IgD-negative memory B cell (primary cell): ENCODE measurements at regions not wholly inside any gene's neighbourhood (a gene's known extent, or its start where the extent isn't known, plus 50 kb on each side); places are given as distances from the start of the nearest gene placed in this dataset.
A peak's percentile ranks its signal among the peaks of the same experiment; 100 is the strongest.
"Not testable (repeated sequence)": the region's sequence is repeated elsewhere in the genome, so short reads cannot be mapped to it uniquely, and the experiment has no call there.

Experiments used
- H3K27ac Mint-ChIP-seq, 3 donors: one replicate each; pipeline ENCODE4 v1.8.0; 2020 to 2022; ENCODE audit warnings: mild to moderate bottlenecking in 3 of 3, mixed read lengths in 3 of 3, moderate library complexity in 1 of 3
- H3K27me3 Mint-ChIP-seq: one replicate; pipeline ENCODE4 v1.8.0; 2021; ENCODE audit warnings: mixed read lengths
- H3K36me3 Mint-ChIP-seq: one replicate; pipeline ENCODE4 v1.8.0; 2020; ENCODE audit warnings: mild to moderate bottlenecking, mixed read lengths
- H3K4me1 Mint-ChIP-seq, 3 donors: one replicate each; pipeline ENCODE4 v1.8.0; 2020 to 2022; ENCODE audit warnings: mixed read lengths in 3 of 3, mild to moderate bottlenecking in 1 of 3
- H3K4me3 Mint-ChIP-seq, 4 donors: one replicate each; pipeline ENCODE4 v1.8.0; 2020 to 2022; ENCODE audit warnings: mild to moderate bottlenecking in 4 of 4, mixed read lengths in 4 of 4, moderate library complexity in 3 of 4
- H3K9me3 Mint-ChIP-seq, 3 donors: one replicate each; pipeline ENCODE4 v1.8.0; 2020 to 2021; ENCODE audit warnings: mixed read lengths in 3 of 3, mild to moderate bottlenecking in 1 of 3

GRCh38 chr6:29227235-29227634, 56.5 kb downstream of the OR2J2 start:
- Mint-ChIP-seq H3K27me3 (peaks cover 6% of the 10 kb centered on the region), H3K27ac (no peak overlapping the region), H3K4me1 (peaks cover 0 to 7% (median 4%) of the 10 kb centered on the region in 3 donors), H3K9me3 (no peaks in the 10 kb centered on the region), H3K4me3 (no peak overlapping the region), H3K36me3 (no peaks in the 10 kb centered on the region)

DNA sequence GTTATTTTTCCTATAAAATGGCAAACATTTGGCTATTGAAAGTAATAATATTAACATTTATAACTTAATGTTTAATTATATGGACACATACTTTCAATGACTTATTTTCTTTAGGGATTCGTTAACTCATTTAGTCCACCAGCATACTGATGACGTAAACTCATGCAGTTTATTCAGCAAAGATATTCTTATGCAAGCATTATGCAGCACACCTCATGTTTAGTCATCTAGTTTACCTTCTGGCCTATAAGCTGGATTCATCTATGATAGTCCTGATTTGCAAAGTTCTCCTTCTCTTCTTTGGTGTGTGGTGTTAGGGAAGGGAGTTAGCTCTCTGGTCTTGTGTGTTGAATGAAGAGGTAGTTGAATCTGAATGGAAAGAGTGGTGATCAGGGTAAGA, 60.0 kb downstream of the OR2J2 start:
- H3K36me3 Mint-ChIP-seq = no peaks in the 10 kb centered on the region
- no peak overlapping the region for H3K27ac Mint-ChIP-seq
- peaks cover 5% of the 10 kb centered on the region for H3K27me3 Mint-ChIP-seq
- H3K4me1 Mint-ChIP-seq = peaks cover 0 to 7% (median 4%) of the 10 kb centered on the region in 3 donors
- H3K9me3 Mint-ChIP-seq = no peaks in the 10 kb centered on the region
- no peak overlapping the region for H3K4me3 Mint-ChIP-seq

DNA sequence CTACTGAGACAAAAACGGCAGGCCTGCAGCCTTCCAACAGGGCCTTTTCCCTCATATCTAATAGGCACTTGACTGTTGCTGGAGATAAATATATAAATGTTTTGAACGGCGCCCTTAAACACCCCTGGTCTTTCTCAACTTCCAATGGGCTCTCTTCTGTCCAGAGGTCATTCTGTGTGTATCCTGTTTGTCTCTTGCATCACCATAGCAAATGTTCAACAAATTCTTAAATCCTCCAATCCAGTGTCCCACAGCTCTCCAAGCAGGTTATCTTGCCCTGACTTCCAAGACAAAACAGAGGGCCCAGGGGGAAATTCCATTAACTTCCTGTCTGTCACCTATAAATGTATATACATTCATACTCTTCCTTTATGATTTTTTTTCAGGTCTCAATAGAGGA, 62.0 kb downstream of the OR2J2 start:
- H3K4me1 Mint-ChIP-seq = peaks cover 0 to 2% (median 0%) of the 10 kb centered on the region in 3 donors
- H3K4me3 Mint-ChIP-seq = no peak overlapping the region
- no peak overlapping the region for H3K27ac Mint-ChIP-seq
- H3K36me3 Mint-ChIP-seq = no peaks in the 10 kb centered on the region
- H3K9me3 Mint-ChIP-seq = no peaks in the 10 kb centered on the region
- peaks cover 5% of the 10 kb centered on the region for H3K27me3 Mint-ChIP-seq

DNA sequence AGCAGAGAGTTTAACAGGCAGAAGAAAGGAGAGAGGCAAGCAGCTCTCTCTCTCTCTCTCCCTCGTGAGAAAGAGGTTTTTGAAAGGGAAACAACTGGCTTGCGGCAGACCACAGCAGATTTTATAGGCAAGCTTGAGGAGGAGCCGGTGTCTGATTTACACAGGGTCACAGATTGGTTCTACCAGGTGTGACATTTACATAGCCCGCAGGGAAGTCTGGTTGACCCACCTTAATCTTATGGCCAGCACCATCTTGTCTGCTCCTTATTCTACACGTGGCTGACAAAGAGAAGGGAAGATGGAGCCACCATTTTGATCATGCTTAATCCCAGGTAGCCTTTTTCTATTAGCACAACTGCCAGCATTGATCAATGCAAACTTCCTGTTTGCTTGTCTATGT, 65.4 kb downstream of the OR2J2 start:
- no peak overlapping the region for H3K4me3 Mint-ChIP-seq
- H3K36me3 Mint-ChIP-seq = no peaks in the 10 kb centered on the region
- peaks cover 3 to 4% (median 4%) of the 10 kb centered on the region in 3 donors for H3K9me3 Mint-ChIP-seq
- H3K27me3 Mint-ChIP-seq = no peaks in the 10 kb centered on the region
- H3K4me1 Mint-ChIP-seq = peaks cover 0 to 2% (median 0%) of the 10 kb centered on the region in 3 donors
- H3K27ac Mint-ChIP-seq = peak overlapping the region in 1 of 3 donors; percentile 7

DNA sequence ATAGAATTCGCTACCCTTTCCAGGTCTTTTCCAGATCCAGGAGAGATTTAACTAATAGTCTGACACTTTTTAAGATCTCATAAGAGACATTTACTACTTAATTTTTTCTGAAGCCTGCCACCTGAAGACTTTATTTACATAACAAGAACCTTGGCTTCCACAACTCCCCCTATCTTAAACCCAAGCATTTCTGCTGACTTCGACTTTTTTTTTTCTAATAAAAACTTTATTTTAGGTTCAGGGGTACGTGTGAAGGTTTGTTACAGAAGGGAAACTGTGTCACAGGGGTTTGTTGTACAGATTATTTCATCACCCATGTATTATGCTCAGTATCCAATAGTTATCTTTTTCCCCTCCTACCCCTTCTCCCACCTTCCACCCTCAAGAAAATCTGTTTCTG, 64.9 kb upstream of the OR14J1 start:
- no peak overlapping the region for H3K27ac Mint-ChIP-seq
- H3K4me1 Mint-ChIP-seq = peaks cover 0 to 2% (median 0%) of the 10 kb centered on the region in 3 donors
- peaks cover 3 to 7% (median 4%) of the 10 kb centered on the region in 3 donors for H3K9me3 Mint-ChIP-seq
- no peaks in the 10 kb centered on the region for H3K27me3 Mint-ChIP-seq
- H3K4me3 Mint-ChIP-seq = no peak overlapping the region
- H3K36me3 Mint-ChIP-seq = no peaks in the 10 kb centered on the region

DNA sequence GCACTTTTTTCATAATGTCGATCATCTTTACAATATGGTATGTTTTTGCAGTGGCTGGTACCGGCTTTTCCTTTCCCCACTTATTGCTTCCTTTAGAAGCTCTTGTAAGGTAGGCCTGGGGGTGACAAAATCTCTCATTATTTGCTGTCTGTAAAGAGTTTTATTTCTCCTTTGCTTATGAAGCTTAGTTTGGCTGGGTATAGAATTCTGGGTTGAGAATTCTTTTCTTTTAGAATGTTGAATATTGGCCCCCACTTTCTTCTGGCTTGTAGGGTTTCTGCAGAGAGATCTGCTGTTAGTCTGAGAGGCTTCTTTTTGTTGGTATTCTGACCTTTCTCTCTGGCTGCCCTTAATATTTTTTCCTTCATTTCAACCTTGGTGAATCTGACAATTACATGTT, 58.5 kb upstream of the OR14J1 start:
- not testable (repeated sequence) for H3K27me3 Mint-ChIP-seq, H3K4me1 Mint-ChIP-seq, H3K27ac Mint-ChIP-seq, H3K4me3 Mint-ChIP-seq, H3K36me3 Mint-ChIP-seq
- peaks cover 15 to 35% (median 30%) of the 10 kb centered on the region in 3 donors for H3K9me3 Mint-ChIP-seq
